GM19043 (cell line): ENCODE measurements at regions not wholly inside any gene's neighbourhood (a gene's known extent, or its start where the extent isn't known, plus 50 kb on each side); places are given as distances from the start of the nearest gene placed in this dataset.
"Not testable (repeated sequence)": the region's sequence is repeated elsewhere in the genome, so short reads cannot be mapped to it uniquely, and the experiment has no call there.

Experiments used
- ATAC-seq: cut with Tn5 transposase; IDR thresholded peaks from one replicate; pipeline ENCODE4 v1.9.1; 2021; ENCODE audit warnings: low read depth; ENCODE audit not compliant: unreplicated experiment

DNA sequence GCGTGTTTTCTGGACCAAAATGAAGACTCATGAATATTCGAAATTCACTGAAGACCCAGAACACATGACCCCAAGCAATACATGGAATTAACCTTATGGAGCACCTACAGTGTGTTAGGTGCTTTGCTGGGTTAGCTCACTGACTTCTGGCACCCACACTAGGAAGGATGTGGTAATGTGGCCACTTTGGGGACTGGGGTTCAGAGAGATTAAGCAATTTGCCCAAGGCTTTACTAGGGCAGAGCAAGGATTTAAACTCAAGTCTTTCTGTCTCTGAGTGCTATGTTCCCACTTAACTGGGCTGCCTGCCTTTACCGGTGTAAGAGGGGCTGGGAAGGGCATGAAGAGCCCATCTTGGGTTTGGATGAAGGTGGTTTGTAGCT, 162.0 kb upstream of the ATP6AP2 start:
- no peak for ATAC-seq

DNA sequence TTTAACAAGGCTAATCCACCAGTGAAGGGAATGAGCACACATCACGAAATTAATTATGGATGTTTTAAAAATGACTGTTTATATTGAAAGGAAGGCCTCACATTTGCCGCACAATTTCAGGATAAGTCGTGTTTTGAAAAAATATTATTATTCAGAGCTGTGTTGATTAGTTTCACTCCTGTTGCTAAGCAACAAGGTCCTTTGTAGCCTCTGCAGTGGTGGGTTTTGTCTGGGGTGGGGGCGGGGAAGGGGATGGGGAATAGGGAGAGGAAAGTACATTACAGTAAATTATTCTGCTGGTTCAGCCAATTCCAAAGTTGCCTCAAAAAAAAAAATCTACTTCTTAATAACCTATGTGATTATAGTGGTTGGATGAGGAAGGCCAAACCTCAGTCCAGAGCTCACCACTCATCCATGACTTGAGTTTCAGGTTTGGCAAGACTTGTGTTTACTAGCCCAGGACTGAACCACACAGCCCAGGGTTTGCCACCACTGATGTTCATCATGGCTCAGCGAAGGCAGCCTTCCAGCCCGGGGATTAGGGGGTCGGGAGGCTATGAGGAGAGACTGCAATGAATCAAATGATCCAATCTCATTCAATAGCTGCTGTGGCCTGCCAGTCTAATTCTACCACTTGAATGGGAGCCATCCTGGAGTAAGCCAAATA, 162.5 kb upstream of the ATP6AP2 start:
- ATAC-seq, result no peak

DNA sequence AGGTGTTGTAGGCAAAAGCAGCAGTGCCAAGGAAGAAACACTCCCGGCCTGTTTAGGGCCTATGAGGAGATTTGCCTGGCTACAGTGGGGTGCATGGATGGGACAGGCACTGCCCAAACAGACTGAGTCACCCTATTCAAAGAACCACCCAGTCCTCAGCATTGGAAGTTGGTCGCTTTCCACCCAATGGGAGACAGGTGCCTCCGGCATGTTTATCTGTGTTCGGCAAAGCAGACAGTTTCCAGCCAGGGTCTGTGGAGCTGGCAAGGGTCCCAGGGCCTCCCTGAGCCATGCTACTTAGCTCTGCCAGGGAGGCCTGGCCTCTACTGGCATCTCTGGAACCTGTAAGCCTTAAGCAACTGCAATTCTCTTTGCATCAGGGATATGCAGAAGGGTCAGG, 165.1 kb upstream of the ATP6AP2 start:
- ATAC-seq, result no peak

DNA sequence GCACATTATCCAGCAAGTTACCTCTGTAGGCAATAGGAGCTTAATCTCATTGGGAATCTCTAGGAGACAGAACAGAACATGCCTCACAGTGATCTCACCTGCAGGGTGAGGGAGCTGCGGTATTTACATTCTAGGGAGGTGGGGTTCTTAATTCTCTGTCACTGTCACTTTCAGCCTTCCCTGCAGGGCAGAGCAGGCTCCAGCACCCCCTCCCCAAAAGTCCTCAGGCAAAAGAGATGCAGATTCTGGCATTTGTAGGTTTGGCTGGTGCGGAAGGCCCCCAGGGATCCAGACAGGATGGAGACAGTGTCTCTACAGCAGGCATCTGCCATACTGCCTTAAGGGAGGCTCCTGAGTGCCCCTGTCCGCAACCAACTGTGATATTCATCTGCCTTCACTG, 166.4 kb upstream of the ATP6AP2 start:
- ATAC-seq, result no peak

DNA sequence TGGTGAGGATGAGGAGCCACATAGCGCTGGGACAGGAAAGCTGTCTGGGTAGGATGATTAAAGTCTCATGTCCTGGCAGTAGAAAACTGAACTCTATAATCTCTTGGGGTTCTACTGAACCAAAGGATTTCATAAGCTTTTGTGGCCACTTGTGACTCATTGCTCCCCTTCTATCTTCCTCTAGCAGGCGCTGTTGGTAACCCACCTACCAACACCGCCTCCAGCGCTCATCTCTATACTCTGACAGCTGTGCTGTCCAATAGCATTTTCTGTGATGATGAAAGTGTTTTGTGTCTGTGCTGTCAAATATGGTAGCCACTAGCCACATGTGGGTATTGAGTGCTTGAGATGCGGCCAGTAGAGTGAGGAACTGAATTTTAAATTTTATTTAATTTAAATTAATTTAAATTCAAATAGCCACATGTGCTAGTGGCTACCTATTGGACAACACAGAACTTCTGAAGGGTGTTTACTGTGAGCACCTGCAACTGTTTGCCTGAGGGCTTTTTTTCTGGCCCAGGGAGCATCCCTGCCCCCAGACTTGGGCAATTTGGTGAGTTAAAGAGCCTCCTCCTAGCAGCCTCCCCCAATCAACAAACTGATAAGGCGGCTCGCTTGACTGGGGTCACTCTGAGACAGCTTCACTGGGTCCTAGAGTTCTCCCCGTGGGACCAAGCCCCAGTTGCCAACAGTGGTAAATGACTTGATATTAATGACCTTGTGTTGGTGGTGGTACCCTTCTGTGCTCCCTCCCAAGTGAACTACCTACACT, 169.2 kb upstream of the ATP6AP2 start:
- ATAC-seq, result no peak

DNA sequence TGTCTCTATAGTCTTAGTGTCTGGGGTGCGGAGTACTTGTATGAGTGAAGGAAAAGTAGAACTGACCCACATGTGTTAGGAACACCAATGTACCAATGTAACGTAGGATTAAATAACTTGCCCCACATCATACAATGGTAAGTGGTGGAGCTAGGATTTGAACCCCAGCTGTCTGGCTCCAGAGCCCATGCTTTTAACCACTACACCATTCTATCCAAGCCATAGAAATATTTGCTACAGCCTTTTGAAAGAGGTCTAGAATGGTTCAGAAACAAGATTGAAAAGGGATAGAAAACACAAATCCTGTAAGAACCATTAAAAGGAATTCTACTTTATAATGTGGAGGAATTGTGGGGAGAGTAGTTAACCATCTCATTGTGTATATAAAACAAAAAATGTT, 169.9 kb upstream of the ATP6AP2 start:
- no peak for ATAC-seq

DNA sequence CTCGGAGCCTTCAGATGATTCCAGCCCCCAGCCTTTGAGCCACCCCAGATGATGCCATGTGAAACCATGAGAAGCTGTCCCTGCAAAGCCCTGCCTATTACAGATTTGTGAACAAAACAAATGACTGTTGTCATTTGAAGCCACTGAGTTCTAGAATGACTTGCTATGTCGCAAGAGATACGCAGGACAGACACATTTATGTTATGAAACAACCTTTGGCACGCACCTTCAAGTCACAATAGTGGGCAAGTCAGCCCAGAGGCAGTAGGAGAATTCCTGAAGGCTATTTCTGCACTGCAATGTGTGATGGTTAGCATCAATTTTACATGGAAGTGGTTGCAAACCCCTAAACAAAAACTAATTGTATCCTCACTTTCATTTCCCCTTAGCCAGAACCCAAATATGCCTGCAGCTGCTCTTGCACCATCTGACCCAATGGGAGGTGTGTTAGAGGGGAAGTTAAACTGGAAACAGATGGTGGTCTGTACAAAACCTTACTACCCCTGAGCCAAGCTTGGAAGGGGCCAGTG, 174.4 kb upstream of the ATP6AP2 start:
- no peak for ATAC-seq

DNA sequence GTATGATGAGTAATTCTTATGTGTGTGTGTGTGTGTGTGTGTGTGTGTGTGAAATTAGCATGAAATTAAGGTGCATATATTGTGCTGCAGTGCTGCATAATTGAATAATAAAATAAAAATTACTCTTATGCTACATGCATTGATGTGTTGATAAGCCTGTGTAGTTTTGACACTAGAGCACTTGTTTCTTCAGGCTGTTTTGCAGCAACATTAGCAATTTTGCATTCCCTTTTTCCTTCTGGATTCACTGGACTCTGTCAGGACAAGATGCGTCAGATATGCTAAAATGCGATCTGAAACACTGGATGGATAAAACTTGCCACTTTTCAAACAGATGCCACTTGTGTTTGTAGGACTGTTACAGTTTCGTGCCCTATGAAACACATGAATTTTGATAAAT, 175.4 kb upstream of the ATP6AP2 start:
- ATAC-seq, result no peak

DNA sequence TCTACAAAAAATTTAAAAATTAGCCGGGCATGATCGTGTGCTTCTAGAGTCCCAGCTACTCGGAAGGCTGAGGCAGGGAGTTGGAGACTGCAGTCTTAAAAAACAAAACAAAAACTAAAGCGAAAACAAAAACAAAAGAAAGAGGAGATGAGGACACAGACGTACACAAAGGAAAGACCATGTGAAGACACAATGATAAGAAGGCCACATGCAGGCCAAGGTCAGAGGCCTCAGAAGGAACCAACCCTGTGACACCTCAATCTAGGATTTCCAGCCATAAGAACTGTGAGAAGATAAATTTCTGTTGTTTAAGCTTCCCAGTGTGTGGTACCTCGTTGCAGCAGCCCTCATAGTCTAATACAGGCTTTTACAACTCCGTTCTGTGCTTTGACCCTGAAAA, 177.0 kb upstream of the ATP6AP2 start:
- no peak for ATAC-seq

DNA sequence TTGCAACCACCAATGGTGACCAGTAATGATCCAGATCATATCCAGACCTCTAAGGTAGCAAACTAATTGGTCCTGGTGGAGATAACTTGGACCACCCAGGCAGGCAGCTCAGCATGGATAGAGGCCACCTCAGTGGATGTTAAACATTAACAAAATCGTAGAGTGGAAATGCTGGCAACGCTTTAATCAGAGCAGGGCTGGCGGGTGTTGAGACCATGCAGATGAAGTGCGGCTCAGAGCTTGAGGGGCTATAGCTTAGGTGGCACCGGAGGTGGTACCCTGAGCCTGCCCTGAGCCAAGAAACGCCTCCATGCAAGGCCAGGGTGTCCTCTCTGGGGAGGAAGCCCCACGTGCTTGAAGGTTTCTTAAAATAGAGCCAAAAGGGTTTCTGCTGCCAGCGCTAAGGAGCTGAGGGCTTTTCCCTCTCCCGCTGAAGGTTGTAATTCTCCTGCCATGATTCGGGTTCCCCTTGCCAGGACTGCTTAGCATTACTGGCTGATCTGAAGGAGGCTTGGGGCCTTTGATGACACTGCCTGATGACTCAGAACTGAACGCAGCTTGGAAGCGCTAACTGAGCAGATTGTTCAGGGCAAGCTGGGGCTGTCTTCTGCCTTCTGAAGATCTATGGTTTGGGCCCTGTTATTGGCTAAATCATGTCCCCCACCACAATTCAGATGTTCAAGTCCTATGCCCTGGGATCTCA, 177.8 kb upstream of the ATP6AP2 start:
- ATAC-seq, result no peak

DNA sequence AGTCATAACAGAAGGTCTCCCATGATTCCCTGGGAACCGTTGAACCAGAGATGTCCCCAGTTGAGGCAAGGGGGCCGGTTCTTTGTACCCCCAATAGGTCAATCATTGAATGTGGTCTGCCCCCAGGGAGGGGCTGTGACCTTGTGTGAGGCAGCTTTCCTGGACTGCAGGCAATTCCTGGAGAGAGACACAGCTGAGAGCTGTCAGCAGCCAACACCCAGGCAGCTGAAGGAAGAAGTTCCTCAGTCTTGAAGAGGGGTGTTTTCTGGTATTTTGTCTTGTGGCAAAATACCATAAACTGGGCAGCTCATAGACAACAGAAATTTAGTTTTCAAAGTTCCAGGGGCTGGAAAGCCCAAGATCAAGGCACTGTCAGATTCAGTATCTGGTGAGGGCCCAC, 185.7 kb upstream of the ATP6AP2 start:
- no peak for ATAC-seq

DNA sequence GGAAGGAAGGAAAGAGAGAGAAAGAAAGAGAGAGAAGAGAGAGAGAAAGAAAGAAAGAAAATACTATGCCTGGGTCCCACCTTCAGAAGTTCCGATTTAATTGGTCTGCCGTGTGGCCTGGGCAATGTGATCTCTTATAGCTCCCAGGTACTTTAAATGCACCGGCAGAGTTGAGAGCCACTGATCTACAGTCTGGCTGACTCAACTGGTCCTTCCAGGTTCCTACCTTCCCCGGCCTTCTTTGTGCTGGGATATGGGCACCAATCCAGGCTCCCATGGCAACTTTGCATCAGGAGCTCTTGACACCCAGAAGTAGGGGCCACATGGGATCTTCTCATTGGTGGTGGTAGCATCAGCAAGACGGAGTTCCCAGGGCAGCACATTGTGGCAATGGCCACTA, 186.5 kb upstream of the ATP6AP2 start:
- no peak for ATAC-seq

DNA sequence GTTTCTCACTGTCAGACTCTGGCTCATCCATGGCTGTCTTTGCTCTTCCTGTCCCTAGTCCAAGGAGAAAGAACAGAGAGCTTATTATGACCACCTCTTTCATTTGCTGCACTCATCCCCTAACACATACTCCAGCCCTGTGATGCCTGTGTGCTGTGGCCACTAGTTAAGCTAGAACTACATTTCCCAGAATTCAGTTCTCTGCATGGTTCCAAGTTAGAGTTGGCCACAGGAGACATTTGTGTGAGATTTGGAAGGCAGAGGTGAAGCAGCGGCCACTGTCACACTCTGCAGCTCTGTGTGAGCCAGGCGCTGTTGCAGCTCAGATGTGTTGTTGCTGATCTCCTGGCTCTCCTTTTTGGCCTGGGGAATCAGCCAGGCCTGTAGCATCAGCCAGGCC, 188.2 kb upstream of the ATP6AP2 start:
- no peak for ATAC-seq

DNA sequence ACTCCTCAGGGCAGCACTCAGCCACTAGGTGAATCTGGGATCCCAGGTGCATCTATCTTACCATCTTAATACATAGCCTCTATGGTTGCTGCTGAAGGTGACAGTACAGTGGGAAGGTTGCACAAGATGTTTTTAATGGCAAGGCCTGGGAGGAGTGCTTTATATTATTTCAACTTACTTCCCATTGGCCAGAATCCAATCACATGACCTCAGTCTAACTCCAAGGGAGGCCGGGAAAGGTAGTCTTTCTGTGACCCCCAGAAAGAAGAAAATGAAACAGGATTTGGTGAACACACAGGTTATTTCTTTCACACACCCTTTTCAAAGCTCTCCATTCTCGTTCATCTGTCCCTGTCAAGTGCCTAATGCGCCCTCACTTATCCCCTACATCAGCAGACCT, 189.1 kb upstream of the ATP6AP2 start:
- ATAC-seq, result no peak

DNA sequence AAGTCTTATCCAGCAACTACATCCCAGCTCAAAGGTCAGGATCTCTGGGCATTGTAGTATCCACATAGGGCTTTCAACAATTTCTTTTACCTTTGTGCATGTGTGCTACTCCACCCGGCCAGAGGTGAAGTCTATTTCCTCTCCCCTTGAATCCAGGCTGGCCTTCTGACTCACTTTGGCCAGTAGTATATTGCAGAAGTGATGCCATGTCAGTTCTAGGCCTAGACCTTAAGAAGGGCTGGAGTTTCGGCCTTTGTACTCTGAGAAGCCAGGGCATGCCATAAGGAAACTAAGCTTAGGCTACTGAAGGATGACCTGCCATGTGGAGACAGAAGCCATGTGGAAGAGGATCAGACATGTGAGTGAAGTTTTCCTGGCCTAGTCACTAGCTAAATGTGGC, 191.2 kb upstream of the ATP6AP2 start:
- no peak for ATAC-seq

DNA sequence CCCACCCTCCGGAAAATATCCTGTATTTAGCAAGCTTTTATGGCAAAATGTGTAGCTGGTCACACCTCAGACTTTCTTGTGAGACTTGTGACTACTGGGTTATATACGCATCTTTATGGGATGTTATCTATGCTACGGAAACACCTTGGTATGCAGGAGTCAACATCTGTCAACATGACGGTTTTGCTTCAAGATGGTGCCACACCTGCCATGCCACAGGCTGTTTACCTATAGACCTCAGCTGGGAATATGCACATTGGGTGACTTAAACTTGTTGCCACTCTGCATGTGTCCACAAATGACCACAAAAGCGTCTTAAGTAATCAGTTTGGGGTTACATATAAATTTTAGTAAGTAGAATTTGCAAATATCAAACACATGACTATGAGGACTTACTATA, 192.3 kb upstream of the ATP6AP2 start:
- ATAC-seq, result no peak

DNA sequence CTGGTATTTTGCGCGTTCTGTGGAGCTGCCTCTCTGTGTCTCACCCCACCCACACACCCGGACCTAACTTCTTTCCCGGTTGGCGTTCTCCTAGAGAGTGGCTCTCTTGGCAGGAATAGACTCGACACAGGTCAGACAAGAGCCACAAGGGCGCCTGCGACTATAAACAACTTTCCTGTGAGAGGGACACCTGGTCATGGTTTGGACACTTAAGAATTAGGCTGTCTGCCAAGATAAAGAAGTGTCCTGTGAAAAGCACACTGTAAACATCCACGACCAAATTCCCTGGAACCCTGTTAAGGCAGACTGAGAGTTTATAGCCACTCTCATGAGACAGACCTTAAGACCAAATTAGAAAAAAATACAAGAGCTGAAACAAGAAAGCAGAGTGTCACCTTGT, 192.9 kb upstream of the ATP6AP2 start:
- not testable (repeated sequence) for ATAC-seq

DNA sequence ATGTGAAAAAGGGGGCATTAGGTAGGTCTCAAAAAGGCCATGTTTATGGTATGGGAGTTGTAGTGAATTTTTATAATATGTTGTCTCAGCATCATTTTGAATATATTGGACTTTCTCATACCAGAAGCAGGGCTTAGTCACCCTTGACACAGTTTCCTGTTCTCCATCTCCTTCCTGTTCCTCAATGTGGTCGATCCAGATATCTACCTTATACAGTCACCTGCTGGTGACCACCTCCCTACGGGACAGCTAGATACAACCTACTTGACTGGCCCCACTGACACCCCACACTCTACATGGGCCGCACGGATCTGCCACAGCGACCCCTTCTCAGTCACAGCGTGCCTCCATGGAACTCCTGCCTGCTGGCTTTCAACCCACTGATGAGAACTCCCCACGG, 193.5 kb upstream of the ATP6AP2 start:
- not testable (repeated sequence) for ATAC-seq

DNA sequence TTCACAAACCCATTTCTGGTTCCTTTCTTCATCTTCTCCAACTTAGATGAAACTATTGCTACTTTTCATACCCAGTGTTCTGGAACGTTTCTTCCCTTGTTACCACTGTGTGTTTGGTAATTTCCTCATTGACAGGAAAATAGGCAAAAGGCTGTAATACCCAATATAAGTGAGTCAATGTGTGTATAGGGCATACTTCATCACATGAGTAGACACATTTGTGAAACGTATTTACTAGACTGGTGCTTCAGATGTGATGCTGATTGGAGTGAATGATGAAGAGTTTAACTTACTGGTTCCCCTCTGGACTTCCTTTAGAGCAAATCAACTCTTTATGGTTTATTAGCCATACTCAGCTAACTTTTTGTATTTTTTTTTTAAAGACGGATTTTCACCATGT, 195.1 kb upstream of the ATP6AP2 start:
- no peak for ATAC-seq

DNA sequence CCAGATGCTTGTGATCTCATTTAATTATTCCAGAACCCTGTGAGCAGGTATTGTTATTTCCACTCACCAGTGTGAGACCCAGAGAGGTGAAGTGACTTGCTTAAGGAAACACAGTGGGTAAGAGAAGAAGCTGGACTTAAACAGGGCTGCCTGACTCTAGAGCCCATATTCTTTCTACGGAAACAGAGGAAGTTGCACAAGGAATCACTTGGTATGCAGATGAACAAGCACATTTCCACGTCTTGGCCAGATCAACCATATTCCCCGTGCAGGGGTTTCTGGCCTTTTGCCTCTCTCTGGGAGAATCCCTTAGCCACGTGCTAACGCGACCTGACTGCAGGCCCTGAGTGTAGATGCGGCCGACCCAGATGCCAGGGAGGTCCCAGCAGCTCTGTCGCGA, 195.5 kb upstream of the ATP6AP2 start:
- ATAC-seq, result no peak

DNA sequence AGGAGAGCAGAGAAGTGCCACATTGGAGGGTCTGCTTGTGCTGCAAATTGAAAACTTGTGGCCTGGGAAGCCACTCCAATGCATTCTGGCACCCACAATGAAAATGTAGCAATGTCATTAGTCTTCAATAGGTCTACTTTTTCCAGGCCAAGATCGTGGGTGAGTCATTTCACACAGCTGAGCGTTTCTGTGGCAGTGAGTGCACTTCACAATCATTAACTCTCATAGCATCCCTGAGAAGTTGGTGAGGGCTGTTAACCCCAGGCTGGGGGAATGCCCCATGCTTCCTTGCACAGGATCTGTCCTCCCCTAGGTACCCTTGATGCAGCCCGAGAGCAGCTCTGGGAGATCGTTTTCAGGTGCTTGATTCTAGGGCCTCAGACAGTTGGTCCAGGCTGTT, 196.8 kb upstream of the ATP6AP2 start:
- ATAC-seq, result no peak

DNA sequence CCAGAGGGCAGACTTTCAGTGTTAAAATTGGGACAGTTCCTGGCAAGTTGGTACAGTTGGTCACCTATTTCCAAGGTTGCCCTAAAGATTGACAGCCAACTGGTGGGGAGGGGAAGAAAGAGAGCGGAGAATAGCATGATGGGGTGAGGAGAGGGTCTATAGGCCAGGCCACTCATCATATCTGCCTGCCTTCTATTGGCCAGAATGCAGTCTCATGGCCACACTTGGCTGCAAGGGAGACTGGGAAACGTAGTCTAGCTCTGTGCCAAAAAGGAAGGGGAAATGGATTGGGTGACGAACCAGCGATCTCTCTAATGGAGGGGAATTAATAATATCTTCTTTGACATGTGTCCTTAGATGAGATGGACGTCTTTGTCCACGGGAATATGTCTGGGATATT, 197.4 kb upstream of the ATP6AP2 start:
- ATAC-seq, result no peak
